RWPE1 (cell line): ENCODE measurements at regions not wholly inside any gene's neighbourhood (a gene's known extent, or its start where the extent isn't known, plus 50 kb on each side); places are given as distances from the start of the nearest gene placed in this dataset.

Source experiments
- CTCF ChIA-PET: fragments of 350-600 bp; sonication (Branson Sonifier 250); formaldehyde crosslinking; extraction: SDS; loops from one replicate; lab custom pipeline; 2021; lab: Yijun Ruan, JAX
- POLR2A ChIA-PET: fragments of 400-600 bp; formaldehyde crosslinking; extraction: SDS; loops from one replicate; lab custom pipeline; 2020; ENCODE audit warnings: antibody characterized with exemption; ENCODE audit not compliant: low non-redundant PET; lab: Yijun Ruan, JAX
- DNase-seq: peaks from one replicate; pipeline ENCODE4 v3.0.0; 2012; ENCODE audit warnings: low spot score
- H3K27ac ChIP-seq: fragments of 450-650 bp; 2 replicates; pipeline ENCODE4 v1.5.1; 2017
- CTCF ChIP-seq: fragments of 450-650 bp; conservative IDR thresholded peaks from 2 replicates; pipeline ENCODE4 v1.5.1; 2017; ENCODE audit warnings: low read depth, mild to moderate bottlenecking

- DNase-seq: no peak
- ChIA-PET POLR2A (no interaction called here), CTCF (interaction anchor here (2.2 kb wide), 1 partner anchor 7 kb away, joined by 9 read pairs; no protein-coding TSS in a partner anchor)
- no peak for TF ChIP-seq CTCF
- H3K27ac ChIP-seq: no peak overlapping the region
Measured at GRCh38 chr2:9762941-9763340, 80.3 kb upstream of the TAF1B start.

GRCh38 chr2:9763356-9764152, 79.7 kb upstream of the TAF1B start:
- POLR2A ChIA-PET: no interaction called here

GRCh38 chr2:9764153-9764778, 79.0 kb upstream of the TAF1B start:
- CTCF ChIA-PET: interaction anchor here (0.7 kb wide), 1 partner anchor 20 kb away, joined by 3 read pairs; no protein-coding TSS in a partner anchor

More at GRCh38 chr2:9763356-9764152, 79.7 kb upstream of the TAF1B start:
- no peak for TF ChIP-seq CTCF
- CTCF ChIA-PET: interaction anchor here (0.7 kb wide), 1 partner anchor 19 kb away, joined by 3 read pairs; no protein-coding TSS in a partner anchor
- no peak overlapping the region for H3K27ac ChIP-seq
- no peak for DNase-seq

GRCh38 chr2:9765611-9766531, 77.4 kb upstream of the TAF1B start:
- ChIA-PET CTCF (interaction anchor here (0.7 kb wide), 1 partner anchor 21 kb away, joined by 3 read pairs; no protein-coding TSS in a partner anchor), POLR2A (no interaction called here)
- TF ChIP-seq CTCF: no peak
- H3K27ac ChIP-seq: peak overlapping the region; percentile 85
- DNase-seq: no peak

More at GRCh38 chr2:9764153-9764778, 79.0 kb upstream of the TAF1B start:
- POLR2A ChIA-PET: no interaction called here
- TF ChIP-seq CTCF: no peak
- no peak for DNase-seq
- no peak overlapping the region for H3K27ac ChIP-seq

- peak overlapping the region; percentile 85 for H3K27ac ChIP-seq
- no peak for DNase-seq
- ChIA-PET POLR2A (no interaction called here), CTCF (interaction anchor here (1.3 kb wide), 1 partner anchor 10 kb away, joined by 3 read pairs; no protein-coding TSS in a partner anchor)
- TF ChIP-seq CTCF: no peak
Measured at GRCh38 chr2:9767656-9768281, 75.5 kb upstream of the TAF1B start.
